ENCODE measurements at regions not wholly inside any gene's neighbourhood (a gene's known extent, or its start where the extent isn't known, plus 50 kb on each side); places are given as distances from the start of the nearest gene placed in this dataset.

GRCh38 chr19:33953592-33953991 is 156.9 kb downstream of the KCTD15 start:
- no peak for ATAC-seq
- in situ Hi-C loops (cut with MboI; ENCODE audit: low sequenced_read_pairs in 4 of 4), result no loop called here
- no peaks in the 10 kb centered on the region for H3K27me3 ChIP-seq

DNA sequence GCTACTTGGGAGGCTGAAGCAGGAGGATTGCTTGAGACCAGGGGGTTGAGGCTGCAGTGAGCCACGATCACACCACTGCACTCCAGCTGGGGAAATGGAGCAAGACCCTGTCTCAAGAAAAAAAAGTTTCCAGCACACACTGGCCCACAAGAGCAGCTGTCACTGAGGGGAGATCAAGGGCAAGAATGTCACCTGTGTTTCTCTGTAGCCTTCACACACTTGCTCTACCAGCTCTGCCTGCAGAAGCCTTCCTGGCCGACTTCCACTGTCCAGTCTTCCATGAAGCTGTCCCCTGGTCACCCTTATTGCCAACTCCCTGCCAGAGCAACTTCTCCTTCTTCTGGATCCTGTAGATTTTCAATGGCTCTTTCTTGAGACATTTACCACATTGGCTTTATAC is 158.0 kb downstream of the KCTD15 start:
- ATAC-seq, result no peak
- in situ Hi-C loops (cut with MboI; ENCODE audit: low sequenced_read_pairs in 4 of 4) (no loop called here), intact Hi-C loops (cut with DNase I; ENCODE audit: low total_unique reads) (no loop called here)

More at GRCh38 chr19:33953592-33953991, 156.9 kb downstream of the KCTD15 start:
- TF ChIP-seq, protein P1, sequence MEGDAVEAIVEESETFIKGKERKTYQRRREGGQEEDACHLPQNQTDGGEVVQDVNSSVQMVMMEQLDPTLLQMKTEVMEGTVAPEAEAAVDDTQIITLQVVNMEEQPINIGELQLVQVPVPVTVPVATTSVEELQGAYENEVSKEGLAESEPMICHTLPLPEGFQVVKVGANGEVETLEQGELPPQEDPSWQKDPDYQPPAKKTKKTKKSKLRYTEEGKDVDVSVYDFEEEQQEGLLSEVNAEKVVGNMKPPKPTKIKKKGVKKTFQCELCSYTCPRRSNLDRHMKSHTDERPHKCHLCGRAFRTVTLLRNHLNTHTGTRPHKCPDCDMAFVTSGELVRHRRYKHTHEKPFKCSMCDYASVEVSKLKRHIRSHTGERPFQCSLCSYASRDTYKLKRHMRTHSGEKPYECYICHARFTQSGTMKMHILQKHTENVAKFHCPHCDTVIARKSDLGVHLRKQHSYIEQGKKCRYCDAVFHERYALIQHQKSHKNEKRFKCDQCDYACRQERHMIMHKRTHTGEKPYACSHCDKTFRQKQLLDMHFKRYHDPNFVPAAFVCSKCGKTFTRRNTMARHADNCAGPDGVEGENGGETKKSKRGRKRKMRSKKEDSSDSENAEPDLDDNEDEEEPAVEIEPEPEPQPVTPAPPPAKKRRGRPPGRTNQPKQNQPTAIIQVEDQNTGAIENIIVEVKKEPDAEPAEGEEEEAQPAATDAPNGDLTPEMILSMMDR (IDR thresholded peaks at IDR 0.05 in 4 of 5, conservative IDR thresholded peaks at IDR 0.05 in 1 of 5), result no peak
- no peak for TF ChIP-seq POLR2A (IDR thresholded peaks at IDR 0.05)
- Histone ChIP-seq H3K27ac (no peak overlapping the region), H3K36me3 (no peaks in the 10 kb centered on the region), H3K4me3 (no peak overlapping the region), H3K4me1 (no peaks in the 10 kb centered on the region), H3K9me3 (no peaks in the 10 kb centered on the region)
- DNase-seq, result no peak
- intact Hi-C loops (cut with DNase I; ENCODE audit: low total_unique reads), result no loop called here

GRCh38 chr19:33956941-33957340 is 160.3 kb downstream of the KCTD15 start:
- ATAC-seq, result no peak
- H3K36me3 ChIP-seq, result no peaks in the 10 kb centered on the region
- TF ChIP-seq, protein P1 (IDR thresholded peaks at IDR 0.05 in 4 of 5, conservative IDR thresholded peaks at IDR 0.05 in 1 of 5), result no peak
- no peak for TF ChIP-seq POLR2A (IDR thresholded peaks at IDR 0.05)
- no peak overlapping the region for H3K4me3 ChIP-seq
- in situ Hi-C loops (cut with MboI; ENCODE audit: low sequenced_read_pairs in 4 of 4) (no loop called here), intact Hi-C loops (cut with DNase I; ENCODE audit: low total_unique reads) (no loop called here)
- no peaks in the 10 kb centered on the region for H3K4me1 ChIP-seq
- no peak for DNase-seq
- H3K27ac ChIP-seq, result no peak overlapping the region
- no peaks in the 10 kb centered on the region for H3K9me3 ChIP-seq
- no peaks in the 10 kb centered on the region for H3K27me3 ChIP-seq

More for the DNA sequence above, 158.0 kb downstream of the KCTD15 start:
- no peaks in the 10 kb centered on the region for H3K4me1 ChIP-seq
- H3K9me3 ChIP-seq, result no peaks in the 10 kb centered on the region
- no peaks in the 10 kb centered on the region for H3K36me3 ChIP-seq
- TF ChIP-seq, protein P1 (IDR thresholded peaks at IDR 0.05 in 4 of 5, conservative IDR thresholded peaks at IDR 0.05 in 1 of 5), result no peak
- TF ChIP-seq POLR2A (IDR thresholded peaks at IDR 0.05), result no peak
- no peak overlapping the region for H3K27ac ChIP-seq
- no peak overlapping the region for H3K4me3 ChIP-seq
- no peak for DNase-seq
- H3K27me3 ChIP-seq, result no peaks in the 10 kb centered on the region

- ATAC-seq (no peak), DNase-seq (no peak)
- Histone ChIP-seq H3K4me1 (no peaks in the 10 kb centered on the region), H3K27ac (no peak overlapping the region), H3K27me3 (no peaks in the 10 kb centered on the region), H3K4me3 (no peak overlapping the region), H3K36me3 (no peaks in the 10 kb centered on the region), H3K9me3 (no peaks in the 10 kb centered on the region)
- in situ Hi-C loops (cut with MboI; ENCODE audit: low sequenced_read_pairs in 4 of 4), result no loop called here
- intact Hi-C loops (cut with DNase I; ENCODE audit: low total_unique reads), result no loop called here
- TF ChIP-seq, protein P1 (IDR thresholded peaks at IDR 0.05 in 4 of 5, conservative IDR thresholded peaks at IDR 0.05 in 1 of 5), result no peak
- TF ChIP-seq POLR2A (IDR thresholded peaks at IDR 0.05), result no peak
These were observed 161.1 kb downstream of the KCTD15 start for GRCh38 chr19:33957804-33958203.

DNA sequence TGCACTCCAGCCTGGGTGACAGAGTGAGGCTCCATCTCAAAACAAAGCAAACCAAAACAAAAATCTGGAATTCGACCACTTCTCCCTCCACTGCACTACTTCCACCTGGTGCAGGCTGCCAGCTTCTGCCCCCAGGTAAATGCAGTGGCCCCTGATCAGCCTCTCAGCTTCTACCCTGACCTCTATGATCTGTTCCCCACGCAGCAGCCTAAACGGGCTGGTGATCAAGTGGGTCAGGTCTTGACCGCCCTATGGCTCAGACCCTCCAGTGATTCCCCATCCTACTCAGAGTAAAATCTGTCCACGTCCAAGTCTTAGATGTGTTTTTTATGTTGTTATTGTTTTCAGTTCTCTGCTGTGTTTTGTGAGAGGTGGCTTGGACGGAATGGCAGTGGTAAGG is 163.9 kb downstream of the KCTD15 start:
- Histone ChIP-seq H3K36me3 (no peaks in the 10 kb centered on the region), H3K27me3 (no peaks in the 10 kb centered on the region), H3K27ac (no peak overlapping the region), H3K9me3 (no peaks in the 10 kb centered on the region), H3K4me3 (no peak overlapping the region), H3K4me1 (no peaks in the 10 kb centered on the region)
- DNase-seq, result no peak
- TF ChIP-seq POLR2A (IDR thresholded peaks at IDR 0.05), result no peak
- TF ChIP-seq, protein P1 (IDR thresholded peaks at IDR 0.05 in 4 of 5, conservative IDR thresholded peaks at IDR 0.05 in 1 of 5), result no peak
- in situ Hi-C loops (cut with MboI; ENCODE audit: low sequenced_read_pairs in 4 of 4) (no loop called here), intact Hi-C loops (cut with DNase I; ENCODE audit: low total_unique reads) (no loop called here)
- ATAC-seq, result no peak
